HCT116 (cell line): ENCODE measurements at regions not wholly inside any gene's neighbourhood (a gene's known extent, or its start where the extent isn't known, plus 50 kb on each side); places are given as distances from the start of the nearest gene placed in this dataset.

Experiments used
- ATAC-seq: fragments of 200-7000 bp; cut with Tn5 transposase; 2 replicates; pipeline ENCODE4 v1.9.1; 2020; ENCODE audit warnings: mild to moderate bottlenecking, moderate library complexity
- BruUV-seq: library from RNA; stranded (reverse); fragments of 400-500 nt; replicated peaks from 2 replicates; lab custom pipeline; 2021; lab: Mats Ljungman, UMichigan
- CTCF ChIA-PET: fragments of 300-600 bp; sonication (Branson Sonifier 250); formaldehyde crosslinking; loops from one replicate; lab custom pipeline; 2021; ENCODE audit warnings: antibody characterized with exemption; lab: Charles Lee
- POLR2A ChIA-PET: fragments of 300-600, 350-600 bp; sonication (Branson Sonifier 250); formaldehyde crosslinking; loops from one replicate; lab custom pipeline; 2021; ENCODE audit warnings: antibody characterized with exemption; lab: Charles Lee
- RAD21 ChIA-PET, 2 experiments: fragments of 300-600 bp; sonication (Branson Sonifier 250); formaldehyde crosslinking; loops; one replicate each; lab custom pipeline; 2023; ENCODE audit warnings: low total read pairs in 2 of 2; ENCODE audit not compliant: uncharacterized antibody in 2 of 2, unreplicated experiment in 2 of 2, low non-redundant PET in 1 of 2; lab: Charles Lee
- DNase-seq: peaks from one replicate; pipeline ENCODE4 v3.0.0-alpha.2; 2010; ENCODE audit warnings: low read depth, low spot score
- H2AFZ ChIP-seq: fragments of 200-600 bp; shearing (Covaris generic), sonication (generic); 2 replicates; pipeline ENCODE4 v1.6.1; 2017; ENCODE audit warnings: low read depth, mixed run types, mixed read lengths, antibody characterized with exemption, low read length; ENCODE audit not compliant: poor library complexity, severe bottlenecking
- H3K27ac ChIP-seq: 2 replicates; pipeline ENCODE4 v1.5.1; 2012; ENCODE audit warnings: low read depth, low read length
- H3K27me3 ChIP-seq: fragments of 200-600 bp; sonication (generic); 2 replicates; pipeline ENCODE4 v1.6.1; 2016; ENCODE audit warnings: mixed run types, low read length, mixed read lengths; ENCODE audit not compliant: insufficient read depth
- H3K36me3 ChIP-seq, 2 experiments: fragments of 200-500 bp in 1 of 2; fragments of 200-600 bp in 1 of 2; sonication (Bioruptor generic) in 1 of 2; sonication (generic) in 1 of 2; 2 replicates each; pipeline versions ENCODE4 v1.5.1 to v1.6.1; 2014 to 2016; ENCODE audit warnings: low read length in 2 of 2, inconsistent platforms in 1 of 2, mixed read lengths in 1 of 2, mixed run types in 1 of 2; ENCODE audit not compliant: insufficient read depth in 2 of 2, control insufficient read depth in 1 of 2
- H3K4me1 ChIP-seq, 2 experiments: fragments of 200-600 bp in 1 of 2; sonication (generic) in 1 of 2; 2 replicates each; pipeline versions ENCODE4 v1.5.1 to v1.6.1; 2012 to 2017; ENCODE audit warnings: low read length in 2 of 2, inconsistent platforms in 1 of 2, mild to moderate bottlenecking in 1 of 2, mixed read lengths in 1 of 2, mixed run types in 1 of 2, moderate library complexity in 1 of 2; ENCODE audit not compliant: insufficient read depth in 2 of 2, control insufficient read depth in 1 of 2
- H3K4me2 ChIP-seq: fragments of 200-600 bp; sonication (generic); 2 replicates; pipeline ENCODE4 v1.6.1; 2017; ENCODE audit warnings: mixed run types, low read length, mixed read lengths
- H3K4me3 ChIP-seq, 2 experiments: fragments of 200-600 bp in 1 of 2; sonication (generic) in 1 of 2; replicated peaks in 1 of 2; 2 replicates each; pipeline ENCODE4 v1.5.1; 2011 to 2016; ENCODE audit warnings: low read length in 2 of 2, control low read depth in 1 of 2, low read depth in 1 of 2, mild to moderate bottlenecking in 1 of 2, mixed read lengths in 1 of 2, mixed run types in 1 of 2
- H3K79me2 ChIP-seq: fragments of 200-600 bp; sonication (generic); 2 replicates; pipeline ENCODE4 v1.6.1; 2017; ENCODE audit warnings: mild to moderate bottlenecking, mixed run types, low read length, moderate library complexity, mixed read lengths; ENCODE audit not compliant: insufficient read depth
- H3K9ac ChIP-seq: fragments of 200-600 bp; sonication (generic); 2 replicates; pipeline ENCODE4 v1.6.1; 2016; ENCODE audit warnings: low read length, mixed read lengths
- H3K9me2 ChIP-seq: fragments of 200-600 bp; sonication (generic), shearing (Covaris generic); 2 replicates; pipeline ENCODE4 v1.6.1; 2017; ENCODE audit warnings: mixed run types, mild to moderate bottlenecking, moderate library complexity; ENCODE audit not compliant: insufficient read depth
- H3K9me3 ChIP-seq, 2 experiments: fragments of 200-500 bp in 1 of 2; fragments of 200-600 bp in 1 of 2; sonication (Bioruptor generic) in 1 of 2; sonication (generic) in 1 of 2; 2 replicates each; pipeline ENCODE4 v1.6.1; 2014 to 2017; ENCODE audit warnings: low read length in 2 of 2, mixed read lengths in 2 of 2, inconsistent platforms in 1 of 2, low read depth in 1 of 2, mild to moderate bottlenecking in 1 of 2, mixed run types in 1 of 2, moderate library complexity in 1 of 2; ENCODE audit not compliant: control insufficient read depth in 1 of 2, insufficient read depth in 1 of 2
- H4K20me1 ChIP-seq: fragments of 200-600 bp; sonication (generic), shearing (Covaris generic); 2 replicates; pipeline ENCODE4 v1.6.1; 2017; ENCODE audit warnings: mixed run types, mild to moderate bottlenecking, moderate library complexity; ENCODE audit not compliant: insufficient read depth
- CBX3 ChIP-seq: IDR thresholded peaks from 2 replicates; pipeline ENCODE4 v1.6.1; 2012; ENCODE audit warnings: low read depth
- EGR1 ChIP-seq: IDR thresholded peaks from 2 replicates; pipeline ENCODE4 v1.6.1; 2012; ENCODE audit warnings: low read depth
- EZH2 ChIP-seq: fragments of 200-600 bp; sonication (generic); IDR thresholded peaks from 2 replicates; pipeline ENCODE4 v1.6.1; 2017; ENCODE audit warnings: antibody characterized with exemption, mixed run types
- JUND ChIP-seq: IDR thresholded peaks from 2 replicates; pipeline ENCODE4 v1.6.1; 2012
- RAD21 ChIP-seq: IDR thresholded peaks from 2 replicates; pipeline ENCODE4 v1.6.1; 2012; ENCODE audit warnings: low read depth, mild to moderate bottlenecking
- SIN3A ChIP-seq: IDR thresholded peaks from 2 replicates; pipeline ENCODE4 v1.6.1; 2012; ENCODE audit warnings: low read depth
- SRF ChIP-seq: IDR thresholded peaks from 2 replicates; pipeline ENCODE4 v1.6.1; 2012; ENCODE audit warnings: low read depth
- YY1 ChIP-seq: IDR thresholded peaks from 2 replicates; pipeline ENCODE4 v1.6.1; 2011; ENCODE audit warnings: low read length, low read depth, moderate library complexity, mild to moderate bottlenecking; ENCODE audit not compliant: insufficient replicate concordance; ENCODE audit errors: extremely low read depth
- ZNF274 ChIP-seq: fragments of 200-500 bp; sonication (Bioruptor generic); IDR thresholded peaks from 2 replicates; pipeline ENCODE4 v1.6.1; 2014; ENCODE audit warnings: mild to moderate bottlenecking, low read depth, low read length, inconsistent platforms
- intact Hi-C: fragments of 100-400 bp; cut with micrococcal nuclease; formaldehyde crosslinking; loops from 2 replicates; pipeline ENCODE4 v1.10.0; 2022
- TF ChIP-seq, protein P1 (sequence below): IDR thresholded peaks from 2 replicates; pipeline ENCODE4 v1.6.1; 2012; ENCODE audit warnings: low read depth
- TF ChIP-seq, protein P2 (sequence below): IDR thresholded peaks from 2 replicates; pipeline ENCODE4 v1.6.1; 2011; ENCODE audit warnings: mild to moderate bottlenecking, low read length, moderate library complexity; ENCODE audit not compliant: insufficient replicate concordance; ENCODE audit errors: extremely low read depth

DNA sequence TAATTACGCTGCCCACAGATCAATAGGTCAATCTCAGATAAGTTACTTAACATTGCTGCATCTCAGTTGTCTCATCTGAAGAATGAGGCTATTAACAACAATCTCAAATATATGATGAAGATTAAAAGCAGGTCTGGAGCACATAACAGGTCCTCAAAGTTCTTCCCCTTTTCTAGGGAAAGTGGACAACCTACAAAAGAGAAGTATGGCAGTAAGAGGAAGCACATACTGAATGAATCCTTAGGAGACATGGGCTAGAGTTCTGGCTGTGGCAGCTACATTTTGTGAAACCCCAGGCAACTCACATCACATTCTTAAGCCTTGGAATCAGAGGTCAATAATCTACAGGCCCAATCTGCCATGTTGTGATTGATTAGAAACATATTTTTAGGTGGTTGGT, 180.6 kb downstream of the PCTP start:
- Histone ChIP-seq H3K9ac (no peak overlapping the region), H3K4me3 (no peak overlapping the region), H3K4me2 (no peak overlapping the region), H3K79me2 (no peaks in the 10 kb centered on the region), H3K4me1 (no peaks in the 10 kb centered on the region), H3K9me3 (no peaks in the 10 kb centered on the region), H3K27me3 (peaks cover 6% of the 10 kb centered on the region), H3K9me2 (no peaks in the 10 kb centered on the region), H4K20me1 (no peaks in the 10 kb centered on the region), H3K36me3 (no peaks in the 10 kb centered on the region), H2AFZ (no peak overlapping the region), H3K27ac (no peak overlapping the region)
- no peak for DNase-seq
- intact Hi-C loops = loop anchor here (10.0 kb wide), 1 partner anchor 63 kb away; no protein-coding TSS in a partner anchor
- TF ChIP-seq EGR1 (no peak), EZH2 (no peak), RAD21 (no peak), CBX3 (no peak), JUND (no peak), YY1 (no peak), SRF (no peak), ZNF274 (no peak), SIN3A (no peak)
- TF ChIP-seq, protein P1, sequence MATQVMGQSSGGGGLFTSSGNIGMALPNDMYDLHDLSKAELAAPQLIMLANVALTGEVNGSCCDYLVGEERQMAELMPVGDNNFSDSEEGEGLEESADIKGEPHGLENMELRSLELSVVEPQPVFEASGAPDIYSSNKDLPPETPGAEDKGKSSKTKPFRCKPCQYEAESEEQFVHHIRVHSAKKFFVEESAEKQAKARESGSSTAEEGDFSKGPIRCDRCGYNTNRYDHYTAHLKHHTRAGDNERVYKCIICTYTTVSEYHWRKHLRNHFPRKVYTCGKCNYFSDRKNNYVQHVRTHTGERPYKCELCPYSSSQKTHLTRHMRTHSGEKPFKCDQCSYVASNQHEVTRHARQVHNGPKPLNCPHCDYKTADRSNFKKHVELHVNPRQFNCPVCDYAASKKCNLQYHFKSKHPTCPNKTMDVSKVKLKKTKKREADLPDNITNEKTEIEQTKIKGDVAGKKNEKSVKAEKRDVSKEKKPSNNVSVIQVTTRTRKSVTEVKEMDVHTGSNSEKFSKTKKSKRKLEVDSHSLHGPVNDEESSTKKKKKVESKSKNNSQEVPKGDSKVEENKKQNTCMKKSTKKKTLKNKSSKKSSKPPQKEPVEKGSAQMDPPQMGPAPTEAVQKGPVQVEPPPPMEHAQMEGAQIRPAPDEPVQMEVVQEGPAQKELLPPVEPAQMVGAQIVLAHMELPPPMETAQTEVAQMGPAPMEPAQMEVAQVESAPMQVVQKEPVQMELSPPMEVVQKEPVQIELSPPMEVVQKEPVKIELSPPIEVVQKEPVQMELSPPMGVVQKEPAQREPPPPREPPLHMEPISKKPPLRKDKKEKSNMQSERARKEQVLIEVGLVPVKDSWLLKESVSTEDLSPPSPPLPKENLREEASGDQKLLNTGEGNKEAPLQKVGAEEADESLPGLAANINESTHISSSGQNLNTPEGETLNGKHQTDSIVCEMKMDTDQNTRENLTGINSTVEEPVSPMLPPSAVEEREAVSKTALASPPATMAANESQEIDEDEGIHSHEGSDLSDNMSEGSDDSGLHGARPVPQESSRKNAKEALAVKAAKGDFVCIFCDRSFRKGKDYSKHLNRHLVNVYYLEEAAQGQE = no peak
- TF ChIP-seq, protein P2, sequence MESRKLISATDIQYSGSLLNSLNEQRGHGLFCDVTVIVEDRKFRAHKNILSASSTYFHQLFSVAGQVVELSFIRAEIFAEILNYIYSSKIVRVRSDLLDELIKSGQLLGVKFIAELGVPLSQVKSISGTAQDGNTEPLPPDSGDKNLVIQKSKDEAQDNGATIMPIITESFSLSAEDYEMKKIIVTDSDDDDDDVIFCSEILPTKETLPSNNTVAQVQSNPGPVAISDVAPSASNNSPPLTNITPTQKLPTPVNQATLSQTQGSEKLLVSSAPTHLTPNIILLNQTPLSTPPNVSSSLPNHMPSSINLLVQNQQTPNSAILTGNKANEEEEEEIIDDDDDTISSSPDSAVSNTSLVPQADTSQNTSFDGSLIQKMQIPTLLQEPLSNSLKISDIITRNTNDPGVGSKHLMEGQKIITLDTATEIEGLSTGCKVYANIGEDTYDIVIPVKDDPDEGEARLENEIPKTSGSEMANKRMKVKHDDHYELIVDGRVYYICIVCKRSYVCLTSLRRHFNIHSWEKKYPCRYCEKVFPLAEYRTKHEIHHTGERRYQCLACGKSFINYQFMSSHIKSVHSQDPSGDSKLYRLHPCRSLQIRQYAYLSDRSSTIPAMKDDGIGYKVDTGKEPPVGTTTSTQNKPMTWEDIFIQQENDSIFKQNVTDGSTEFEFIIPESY = no peak
- ChIA-PET CTCF (no interaction called here), POLR2A (no interaction called here), RAD21 (no interaction called here)
- no peak for ATAC-seq
- BruUV-seq = no TSS peak
